ENCODE measurements at regions not wholly inside any gene's neighbourhood (a gene's known extent, or its start where the extent isn't known, plus 50 kb on each side); places are given as distances from the start of the nearest gene placed in this dataset.

GRCh38 chr2:6557737-6558136, 308.0 kb downstream of the CMPK2 start:
- DNase-seq: no peak

GRCh38 chr2:6562771-6563170, 302.9 kb downstream of the CMPK2 start:
- no peak for DNase-seq

GRCh38 chr2:6564326-6564725, 301.4 kb downstream of the CMPK2 start:
- no peak for DNase-seq

DNA sequence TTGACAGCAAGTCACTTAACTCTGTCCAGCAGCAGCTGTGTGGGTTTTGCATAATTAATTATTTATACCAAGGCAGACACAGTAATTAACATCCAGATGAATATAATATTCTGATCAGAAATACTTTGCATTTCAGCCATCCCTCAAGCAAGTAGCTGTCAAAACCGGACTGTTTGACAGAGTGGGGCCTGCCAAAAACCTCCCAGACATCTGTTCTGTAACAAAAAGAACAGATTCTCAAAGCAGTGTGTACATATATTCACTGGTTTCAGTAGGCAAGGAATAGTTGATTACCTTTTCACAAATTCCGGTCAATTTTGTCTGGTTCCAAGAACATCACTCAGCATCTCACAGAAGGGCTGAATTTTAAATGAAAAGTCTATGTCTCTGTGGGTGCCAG, 291.6 kb downstream of the CMPK2 start:
- DNase-seq: no peak

DNA sequence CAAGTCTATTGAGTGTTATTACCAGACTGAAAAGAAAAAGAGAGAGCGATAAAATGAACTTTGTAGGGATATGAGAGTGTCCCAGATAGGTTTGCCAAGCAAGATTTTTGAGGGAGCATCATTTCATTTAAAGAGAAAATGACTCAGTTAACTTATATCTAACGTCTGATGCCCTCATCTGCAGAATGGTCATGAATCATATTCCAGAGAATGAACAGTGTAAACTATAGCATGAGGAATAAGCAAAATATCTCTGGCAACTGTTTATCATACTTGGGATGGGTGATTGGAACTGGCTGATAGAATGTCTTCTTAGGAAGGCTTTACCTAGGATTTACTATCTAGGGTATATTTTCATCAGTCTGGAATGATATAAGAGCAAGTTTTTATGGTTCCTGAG, 289.4 kb downstream of the CMPK2 start:
- no peak for DNase-seq

- DNase-seq: no peak
These were observed 287.7 kb downstream of the CMPK2 start for GRCh38 chr2:6577960-6578359.

DNA sequence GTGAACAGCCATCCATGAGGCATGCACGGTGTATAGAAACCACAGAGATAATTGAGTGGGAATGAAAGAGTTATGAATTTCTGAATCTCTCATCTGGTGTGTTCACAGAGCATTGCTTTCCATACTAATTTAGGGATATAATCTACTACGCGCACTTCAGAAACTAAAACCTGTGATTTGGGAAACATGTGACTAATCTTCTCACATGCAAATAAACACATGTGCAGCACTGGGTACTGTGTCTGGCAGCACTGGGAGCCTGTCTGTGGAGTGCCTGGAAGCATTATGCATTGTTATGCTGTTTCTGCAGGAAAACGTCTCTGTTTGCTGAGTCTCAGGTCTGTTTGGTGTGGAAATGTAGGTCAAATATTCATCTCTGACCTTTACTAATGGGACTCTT, 287.3 kb downstream of the CMPK2 start:
- no peak for DNase-seq

DNA sequence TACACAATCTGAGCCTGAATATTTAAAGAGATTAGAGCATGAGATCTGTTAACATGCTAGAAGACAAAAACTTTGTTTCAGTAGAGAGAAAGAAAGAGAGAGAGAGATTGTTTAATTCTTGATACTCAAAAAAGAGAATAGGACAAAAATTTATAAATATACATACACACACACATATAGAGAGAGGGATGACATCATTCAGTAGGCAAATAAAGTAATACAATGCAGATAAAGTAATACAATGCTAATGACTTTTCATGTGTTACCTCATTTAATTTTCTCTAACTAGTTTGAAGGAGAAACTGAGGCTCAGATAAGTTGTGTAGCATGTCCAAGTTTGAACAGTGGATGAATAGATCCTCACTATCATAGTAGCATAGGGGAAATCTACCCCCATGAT, 286.4 kb downstream of the CMPK2 start:
- DNase-seq: no peak

DNA sequence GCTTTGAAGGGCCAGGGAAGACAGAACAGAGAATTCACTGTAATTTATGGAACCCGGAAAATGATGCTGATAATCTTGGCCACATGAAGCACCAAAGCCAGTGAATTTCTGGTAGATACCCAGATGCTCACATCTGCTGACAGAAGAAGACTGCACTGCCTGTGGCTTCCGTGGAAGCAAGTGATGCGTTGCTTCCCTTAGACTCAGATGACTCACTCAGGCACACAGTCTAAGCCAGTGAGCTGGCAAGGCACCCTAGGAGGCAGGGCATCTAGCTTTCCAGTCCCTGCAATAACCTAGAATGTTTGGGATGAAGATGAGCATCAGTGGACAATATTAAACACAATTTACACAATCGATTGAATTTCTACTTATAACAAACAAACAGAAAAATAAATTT, 284.7 kb downstream of the CMPK2 start:
- no peak for DNase-seq

DNA sequence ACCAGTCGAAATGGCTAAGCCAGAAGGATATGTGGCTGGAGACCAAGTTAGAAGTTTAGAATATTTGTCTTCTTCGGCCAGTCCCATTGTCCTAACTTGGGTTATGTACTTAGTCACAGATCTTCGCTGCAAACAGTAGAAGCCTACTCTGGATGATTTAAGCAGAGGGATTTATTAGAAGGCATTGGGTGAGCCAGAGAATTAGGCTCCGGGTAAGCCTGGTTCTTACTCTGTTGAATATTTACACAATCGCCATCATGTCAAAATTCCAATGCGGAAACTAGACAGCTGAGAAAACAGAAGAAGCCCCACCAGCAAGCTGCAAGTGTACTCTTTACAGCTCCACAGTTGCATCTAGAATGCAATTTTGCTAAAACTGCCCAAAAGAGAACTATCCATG, 276.6 kb downstream of the CMPK2 start:
- no peak for DNase-seq

GRCh38 chr2:6590442-6590841, 275.3 kb downstream of the CMPK2 start:
- no peak for DNase-seq

GRCh38 chr2:6602471-6602870, 263.2 kb downstream of the CMPK2 start:
- DNase-seq: no peak

GRCh38 chr2:6605836-6606505, 259.7 kb downstream of the CMPK2 start:
- no peak for DNase-seq

- DNase-seq: no peak
These were observed 247.9 kb downstream of the CMPK2 start for GRCh38 chr2:6617794-6618193.

GRCh38 chr2:6618201-6618600, 247.5 kb downstream of the CMPK2 start:
- DNase-seq: no peak

- DNase-seq: no peak
These were observed 242.0 kb downstream of the CMPK2 start for GRCh38 chr2:6623746-6624145.

DNA sequence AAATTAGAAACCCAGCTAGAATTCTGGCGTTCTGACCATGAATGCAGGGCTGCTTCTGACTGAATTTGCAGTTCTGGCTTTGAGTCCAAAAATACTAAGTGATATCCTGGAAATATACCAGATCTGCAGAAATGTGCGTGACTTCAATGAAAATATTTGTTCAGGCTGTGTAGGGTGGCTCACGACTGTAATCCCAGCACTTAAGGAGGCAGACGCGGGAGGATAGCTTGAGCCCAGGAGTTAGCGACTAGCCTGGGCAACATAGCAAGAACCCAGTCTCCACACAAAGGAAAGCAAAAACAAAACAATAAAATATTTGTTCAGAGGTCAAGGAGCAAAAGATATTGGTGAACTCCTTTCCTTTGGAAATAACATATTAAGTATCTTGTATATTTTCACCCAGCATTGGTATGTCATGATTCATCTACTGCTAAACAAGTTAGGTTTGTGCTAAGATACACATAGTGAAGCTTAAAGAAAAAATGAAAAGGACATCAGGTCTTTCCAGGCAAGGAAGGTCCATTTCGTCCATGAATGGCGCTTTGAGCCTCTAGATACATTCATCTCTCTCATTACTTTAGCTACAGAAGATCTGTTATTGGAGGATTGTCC, 239.2 kb downstream of the CMPK2 start:
- DNase-seq: no peak

DNA sequence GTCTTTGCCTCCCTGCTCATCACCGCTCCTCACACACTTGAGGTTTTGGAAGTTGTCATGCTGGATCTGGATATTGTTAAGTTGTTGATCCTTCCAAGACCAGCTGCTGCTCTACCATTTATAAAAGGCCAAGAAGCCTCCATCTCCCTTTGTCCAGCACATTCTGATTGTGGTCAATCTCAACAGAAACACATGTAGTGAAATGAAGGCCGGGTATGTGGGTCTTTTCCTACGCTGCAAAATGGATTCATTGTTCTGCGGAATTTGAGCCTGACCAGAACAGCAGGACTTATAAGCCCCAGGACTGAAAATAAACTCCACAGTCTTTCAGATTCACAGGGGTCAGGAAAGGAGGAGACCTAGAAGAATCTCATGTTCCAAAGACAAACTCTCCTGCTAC, 238.4 kb downstream of the CMPK2 start:
- DNase-seq: no peak

DNA sequence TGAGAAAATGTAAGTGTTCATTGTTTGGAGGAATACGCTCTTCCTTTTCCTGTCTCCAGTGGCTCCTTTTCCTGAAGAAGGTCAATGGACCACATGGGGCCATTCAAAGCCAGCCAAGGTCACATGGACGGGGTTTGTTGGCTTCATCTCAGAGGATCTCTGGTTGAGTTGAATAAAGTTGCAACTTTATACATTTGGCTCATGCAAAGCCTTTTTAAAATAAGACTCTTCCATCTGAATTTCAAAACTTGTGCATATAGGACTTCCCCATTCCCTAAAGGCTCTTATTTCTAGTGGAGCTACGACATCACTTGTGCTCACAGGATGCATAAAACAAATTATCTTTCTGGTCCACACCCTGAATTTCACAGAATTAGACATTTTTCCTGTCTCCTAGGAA, 235.5 kb downstream of the CMPK2 start:
- DNase-seq: no peak

DNA sequence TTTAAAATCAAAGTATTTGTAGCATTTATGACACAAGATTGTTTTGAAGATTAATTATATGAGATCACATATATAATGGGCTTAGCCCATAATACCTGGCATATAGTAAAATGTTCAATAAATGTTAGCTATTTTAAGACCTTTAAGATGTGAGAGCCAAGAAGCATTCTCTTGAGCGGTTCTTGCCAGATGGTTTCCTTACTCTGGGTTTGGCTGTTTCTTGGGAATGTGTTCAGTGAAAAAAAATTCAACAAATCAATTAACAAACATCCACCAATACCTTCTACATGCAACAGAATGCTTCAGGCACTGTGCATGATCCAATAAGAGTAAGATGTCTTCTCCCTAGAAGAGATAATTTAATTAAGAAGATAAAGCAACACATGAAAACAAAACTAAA, 230.4 kb downstream of the CMPK2 start:
- DNase-seq: no peak

GRCh38 chr2:6637330-6637729, 228.4 kb downstream of the CMPK2 start:
- DNase-seq: no peak

GRCh38 chr2:6639929-6640620, 225.6 kb downstream of the CMPK2 start:
- no peak for DNase-seq

- DNase-seq: no peak
These were observed 225.1 kb downstream of the CMPK2 start for GRCh38 chr2:6640621-6641015.

GRCh38 chr2:6641956-6642355, 223.8 kb downstream of the CMPK2 start:
- DNase-seq: no peak

DNA sequence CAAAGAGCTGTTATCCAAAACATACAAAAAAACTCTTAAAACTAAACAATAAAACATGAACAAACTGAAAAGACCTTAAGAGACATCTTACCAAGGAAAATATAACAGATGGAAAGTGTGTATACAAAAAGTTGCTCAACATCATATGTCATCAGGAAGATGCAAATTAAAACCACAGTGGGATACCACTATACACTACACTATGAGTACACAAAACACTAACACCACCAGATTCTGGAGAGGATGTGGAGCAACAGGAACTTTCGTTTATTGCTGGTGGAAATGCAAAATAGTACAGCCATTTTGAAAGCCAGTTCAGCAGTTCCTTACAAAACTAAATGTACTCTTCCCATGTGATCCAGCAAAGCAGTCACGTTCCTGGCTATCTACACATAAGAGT, 221.4 kb downstream of the CMPK2 start:
- DNase-seq: no peak
